ENCODE measurements at regions not wholly inside any gene's neighbourhood (a gene's known extent, or its start where the extent isn't known, plus 50 kb on each side); places are given as distances from the start of the nearest gene placed in this dataset.
"Not testable (repeated sequence)": the region's sequence is repeated elsewhere in the genome, so short reads cannot be mapped to it uniquely, and the experiment has no call there.

DNA sequence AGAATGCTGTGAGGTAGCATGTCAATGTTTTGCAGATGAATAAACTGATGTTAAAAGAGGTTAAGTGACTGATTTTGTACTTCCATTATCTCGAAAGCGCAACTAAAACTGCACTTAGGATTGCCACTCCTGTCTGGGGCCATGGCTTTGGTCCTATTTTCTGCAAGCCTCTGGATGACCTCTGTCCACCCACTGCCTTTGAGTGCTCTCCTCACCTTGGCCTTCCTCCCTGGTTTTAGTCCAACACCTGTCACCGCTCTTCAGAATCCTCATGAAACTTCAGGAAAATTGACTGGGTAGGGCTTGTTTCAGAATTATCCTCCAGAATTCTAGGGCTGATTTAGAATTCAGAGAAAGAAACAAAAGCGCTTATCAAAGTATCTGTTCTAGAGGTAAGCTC lies 51.1 kb upstream of the HNMT start:
- Histone ChIP-seq H3K4me2 (no peak overlapping the region), H2AFZ (ENCODE audit: low read depth) (no peak overlapping the region), H3F3A (replicated peaks; ENCODE audit: insufficient read depth) (no peaks in the 10 kb centered on the region), H3K9me3 (no peaks in the 10 kb centered on the region), H3K9ac (no peak overlapping the region), H3K27ac (ENCODE audit: low read depth in 2 of 2, low read length in 1 of 2) (no peak overlapping the region), H3K9me2 (no peaks in the 10 kb centered on the region), H3K4me3 (ENCODE audit: low read depth in 2 of 2, low read length in 1 of 2) (no peak overlapping the region), H3K79me2 (ENCODE audit: insufficient read depth) (no peaks in the 10 kb centered on the region), H3K27me3 (ENCODE audit: insufficient read depth) (no peaks in the 10 kb centered on the region; the same call in 1 of the 2 replicates), H4K20me1 (ENCODE audit: insufficient read depth) (no peaks in the 10 kb centered on the region), H3K36me3 (replicated peaks in 1 of 2; ENCODE audit: control insufficient read depth in 1 of 2, insufficient read depth in 2 of 2, low read length in 1 of 2) (no peaks in the 10 kb centered on the region), H3K4me1 (ENCODE audit: control insufficient read depth in 1 of 2, insufficient read depth in 2 of 2, low read depth in 1 of 2, low read length in 1 of 2) (no peaks in the 10 kb centered on the region)
- no peak for TF ChIP-seq RFX5 (IDR thresholded peaks at IDR 0.05; ENCODE audit: low read length)
- no peak for TF ChIP-seq YY1 (IDR thresholded peaks at IDR 0.05; ENCODE audit: low read depth)
- TF ChIP-seq, protein P1, sequence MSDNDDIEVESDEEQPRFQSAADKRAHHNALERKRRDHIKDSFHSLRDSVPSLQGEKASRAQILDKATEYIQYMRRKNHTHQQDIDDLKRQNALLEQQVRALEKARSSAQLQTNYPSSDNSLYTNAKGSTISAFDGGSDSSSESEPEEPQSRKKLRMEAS (IDR thresholded peaks at IDR 0.05; ENCODE audit: low read depth) = no peak
- TF ChIP-seq MXI1 (IDR thresholded peaks at IDR 0.05; ENCODE audit: low read depth, low read length) = no peak
- TF ChIP-seq, protein P2, sequence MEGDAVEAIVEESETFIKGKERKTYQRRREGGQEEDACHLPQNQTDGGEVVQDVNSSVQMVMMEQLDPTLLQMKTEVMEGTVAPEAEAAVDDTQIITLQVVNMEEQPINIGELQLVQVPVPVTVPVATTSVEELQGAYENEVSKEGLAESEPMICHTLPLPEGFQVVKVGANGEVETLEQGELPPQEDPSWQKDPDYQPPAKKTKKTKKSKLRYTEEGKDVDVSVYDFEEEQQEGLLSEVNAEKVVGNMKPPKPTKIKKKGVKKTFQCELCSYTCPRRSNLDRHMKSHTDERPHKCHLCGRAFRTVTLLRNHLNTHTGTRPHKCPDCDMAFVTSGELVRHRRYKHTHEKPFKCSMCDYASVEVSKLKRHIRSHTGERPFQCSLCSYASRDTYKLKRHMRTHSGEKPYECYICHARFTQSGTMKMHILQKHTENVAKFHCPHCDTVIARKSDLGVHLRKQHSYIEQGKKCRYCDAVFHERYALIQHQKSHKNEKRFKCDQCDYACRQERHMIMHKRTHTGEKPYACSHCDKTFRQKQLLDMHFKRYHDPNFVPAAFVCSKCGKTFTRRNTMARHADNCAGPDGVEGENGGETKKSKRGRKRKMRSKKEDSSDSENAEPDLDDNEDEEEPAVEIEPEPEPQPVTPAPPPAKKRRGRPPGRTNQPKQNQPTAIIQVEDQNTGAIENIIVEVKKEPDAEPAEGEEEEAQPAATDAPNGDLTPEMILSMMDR (IDR thresholded peaks at IDR 0.05) = no peak
- TF ChIP-seq FOXM1 (IDR thresholded peaks at IDR 0.05; ENCODE audit: low read depth) = no peak
- no peak for TF ChIP-seq TEAD4 (IDR thresholded peaks at IDR 0.05; ENCODE audit: borderline replicate concordance, insufficient read depth)
- no peak for TF ChIP-seq GATA2 (CRISPR knock-in tag; IDR thresholded peaks at IDR 0.05)
- TF ChIP-seq, protein P3, sequence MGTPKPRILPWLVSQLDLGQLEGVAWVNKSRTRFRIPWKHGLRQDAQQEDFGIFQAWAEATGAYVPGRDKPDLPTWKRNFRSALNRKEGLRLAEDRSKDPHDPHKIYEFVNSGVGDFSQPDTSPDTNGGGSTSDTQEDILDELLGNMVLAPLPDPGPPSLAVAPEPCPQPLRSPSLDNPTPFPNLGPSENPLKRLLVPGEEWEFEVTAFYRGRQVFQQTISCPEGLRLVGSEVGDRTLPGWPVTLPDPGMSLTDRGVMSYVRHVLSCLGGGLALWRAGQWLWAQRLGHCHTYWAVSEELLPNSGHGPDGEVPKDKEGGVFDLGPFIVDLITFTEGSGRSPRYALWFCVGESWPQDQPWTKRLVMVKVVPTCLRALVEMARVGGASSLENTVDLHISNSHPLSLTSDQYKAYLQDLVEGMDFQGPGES (IDR thresholded peaks at IDR 0.05; ENCODE audit: low read depth, low read length) = no peak
- TF ChIP-seq MEF2A (IDR thresholded peaks at IDR 0.05; ENCODE audit: borderline replicate concordance, low read depth) = no peak
- DNase-seq = no peak
- ChIA-PET POLR2A (no interaction called here), CTCF (interaction anchor here (1.0 to 5.7 kb wide), 4 partner anchors 24 to 914 kb away, joined by 3 to 55 read pairs (median 20); no protein-coding TSS in a partner anchor)
- 93% methylated on average over 4 of the region's 4 CpGs for WGBS (ENCODE audit: low lambda C conversion rate)

DNA sequence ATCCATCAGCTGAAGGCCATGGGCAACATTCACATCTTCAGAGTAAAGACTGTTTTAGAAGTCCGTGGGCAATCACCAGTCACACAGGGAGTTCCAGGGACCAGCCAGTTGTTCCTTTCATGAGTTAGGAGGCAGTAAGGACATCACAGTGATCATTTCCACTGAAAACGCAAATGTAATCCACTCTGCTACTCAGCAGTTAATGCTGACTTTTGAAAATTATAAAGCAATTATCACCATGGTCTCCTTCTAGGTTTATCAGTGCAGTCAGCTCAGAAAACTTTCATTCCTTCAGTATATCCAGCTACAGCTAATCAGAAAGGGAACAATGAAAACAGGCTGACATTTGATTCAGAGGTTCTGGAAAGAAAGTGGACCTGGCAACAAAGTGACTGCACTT lies 50.6 kb upstream of the HNMT start:
- H3K9ac ChIP-seq; H2AFZ ChIP-seq (ENCODE audit: low read depth); POLR2A ChIA-PET; H3K36me3 ChIP-seq (replicated peaks in 1 of 2; ENCODE audit: control insufficient read depth in 1 of 2, insufficient read depth in 2 of 2, low read length in 1 of 2); H3F3A ChIP-seq (replicated peaks; ENCODE audit: insufficient read depth); H4K20me1 ChIP-seq (ENCODE audit: insufficient read depth); H3K9me2 ChIP-seq; H3K4me2 ChIP-seq; H3K4me3 ChIP-seq (ENCODE audit: low read depth in 2 of 2, low read length in 1 of 2); H3K9me3 ChIP-seq; H3K4me1 ChIP-seq (ENCODE audit: control insufficient read depth in 1 of 2, insufficient read depth in 2 of 2, low read depth in 1 of 2, low read length in 1 of 2); H3K27ac ChIP-seq (ENCODE audit: low read depth in 2 of 2, low read length in 1 of 2); H3K27me3 ChIP-seq (ENCODE audit: insufficient read depth); H3K79me2 ChIP-seq (ENCODE audit: insufficient read depth); DNase-seq: not testable (repeated sequence)
- CTCF ChIA-PET = interaction anchor here (2.3 to 5.7 kb wide), 2 partner anchors 25 to 873 kb away, joined by 8 to 55 read pairs; no protein-coding TSS in a partner anchor
- WGBS (ENCODE audit: low lambda C conversion rate) = 68% methylated on average over 2 of the region's 2 CpGs
